H1 (cell line): ENCODE measurements at regions not wholly inside any gene's neighbourhood (a gene's known extent, or its start where the extent isn't known, plus 50 kb on each side); places are given as distances from the start of the nearest gene placed in this dataset.

ENCODE experiments used
- CBX5 ChIP-seq: fragments of 300-800, 300-1000 bp; sonication (generic); IDR thresholded peaks from 2 replicates; pipeline ENCODE4 v1.7.1; 2016; ENCODE audit warnings: antibody characterized with exemption, low read length, low read depth
- CREB1 ChIP-seq: IDR thresholded peaks from 2 replicates; pipeline ENCODE4 v1.6.1; 2012; ENCODE audit warnings: inconsistent platforms
- GTF2F1 ChIP-seq: IDR thresholded peaks from 2 replicates; pipeline ENCODE4 v1.6.1; 2012; ENCODE audit warnings: low read depth, low read length, improper control_type of control experiment, borderline replicate concordance
- KDM1A ChIP-seq: fragments of 200-600, 300-600 bp; sonication (generic); IDR thresholded peaks from 2 replicates; pipeline ENCODE4 v1.7.1; 2016; ENCODE audit warnings: mild to moderate bottlenecking, low read length, borderline replicate concordance
- POLR2AphosphoS5 ChIP-seq: IDR thresholded peaks from 2 replicates; pipeline ENCODE4 v1.6.1; 2011; ENCODE audit warnings: low read depth, low read length
- TEAD4 ChIP-seq: IDR thresholded peaks from 2 replicates; pipeline ENCODE4 v1.6.1; 2012; ENCODE audit warnings: low read depth, low read length, inconsistent platforms, mixed read lengths

- no peak for TF ChIP-seq POLR2AphosphoS5
- TF ChIP-seq CBX5: no peak
- TF ChIP-seq KDM1A: no peak
- TF ChIP-seq TEAD4: no peak
- TF ChIP-seq GTF2F1: no peak
- no peak for TF ChIP-seq CREB1
Observed at GRCh38 chr7:13577566-13578145, 411.8 kb downstream of the ETV1 start (continued).
